AG09319 (cell line): ENCODE measurements at regions not wholly inside any gene's neighbourhood (a gene's known extent, or its start where the extent isn't known, plus 50 kb on each side); places are given as distances from the start of the nearest gene placed in this dataset.

Source experiments
- DNase-seq: peaks from one replicate; pipeline ENCODE4 v3.0.0-alpha.2; 2010; ENCODE audit warnings: low read depth; ENCODE audit errors: extremely low read depth
- CTCF ChIP-seq: IDR thresholded peaks from 2 replicates; pipeline ENCODE4 v1.5.1; 2011; ENCODE audit warnings: low read depth, mild to moderate bottlenecking, inconsistent platforms, low read length, moderate library complexity

GRCh38 chr2:47264143-47264542 lies 87.8 kb upstream of the CALM2 start:
- TF ChIP-seq CTCF: no peak
- DNase-seq: no peak

GRCh38 chr2:47262657-47263056 lies 86.3 kb upstream of the CALM2 start:
- TF ChIP-seq CTCF: no peak

GRCh38 chr2:47260971-47261370 lies 84.7 kb upstream of the CALM2 start:
- TF ChIP-seq CTCF: no peak
- no peak for DNase-seq

More at GRCh38 chr2:47262657-47263056, 86.3 kb upstream of the CALM2 start:
- DNase-seq: no peak

GRCh38 chr2:47259829-47260228 lies 83.5 kb upstream of the CALM2 start:
- no peak for TF ChIP-seq CTCF
- no peak for DNase-seq

GRCh38 chr2:47257946-47258348 lies 81.6 kb upstream of the CALM2 start:
- TF ChIP-seq CTCF: no peak
- DNase-seq: no peak

GRCh38 chr2:47256416-47257087 lies 80.2 kb upstream of the CALM2 start:
- TF ChIP-seq CTCF: no peak
- no peak for DNase-seq

GRCh38 chr2:47255794-47256193 lies 79.5 kb upstream of the CALM2 start:
- no peak for DNase-seq
- TF ChIP-seq CTCF: no peak
